H1 (cell line): ENCODE measurements at regions not wholly inside any gene's neighbourhood (a gene's known extent, or its start where the extent isn't known, plus 50 kb on each side); places are given as distances from the start of the nearest gene placed in this dataset.

ENCODE experiments used
- CTCF ChIA-PET: fragments of 300-600 bp; sonication (Branson Sonifier 250); formaldehyde crosslinking; loops from one replicate; lab custom pipeline; 2021; ENCODE audit not compliant: partially characterized antibody; lab: Charles Lee
- POLR2A ChIA-PET: fragments of 300-600 bp; sonication (Branson Sonifier 250); formaldehyde crosslinking; loops from one replicate; lab custom pipeline; 2021; ENCODE audit warnings: inconsistent platforms; ENCODE audit not compliant: partially characterized antibody; lab: Charles Lee
- DNase-seq, 2 experiments: peaks; one replicate each; pipeline versions ENCODE4 v3.0.0 to v3.0.0-alpha.2; 2010 to 2022; ENCODE audit warnings: low spot score in 2 of 2, low read depth in 1 of 2, mixed read lengths in 1 of 2
- FAIRE-seq: peaks from 2 replicates; lab custom pipeline; 2011; peaks lifted over from hg19 to GRCh38; lab: Jason Lieb, UNC
- H2AFZ ChIP-seq: 2 replicates; pipeline ENCODE4 v1.8.1; 2012; ENCODE audit warnings: low read length, inconsistent platforms
- H2AK5ac ChIP-seq: 2 replicates; pipeline ENCODE4 v1.6.1; 2013; ENCODE audit warnings: low read depth, low read length
- H2BK120ac ChIP-seq: replicated peaks from 2 replicates; pipeline ENCODE3; 2013; ENCODE audit warnings: low read depth, low read length, inconsistent platforms
- H2BK12ac ChIP-seq: 2 replicates; pipeline ENCODE4 v1.6.1; 2013; ENCODE audit warnings: low read depth, low read length
- H2BK15ac ChIP-seq: 2 replicates; pipeline ENCODE4 v1.6.1; 2013; ENCODE audit warnings: low read length
- H2BK20ac ChIP-seq: 2 replicates; pipeline ENCODE4 v1.6.1; 2013; ENCODE audit warnings: low read length
- H2BK5ac ChIP-seq: 2 replicates; pipeline ENCODE4 v1.6.1; 2013; ENCODE audit warnings: low read depth, low read length
- H3K14ac ChIP-seq: 2 replicates; pipeline ENCODE4 v1.6.1; 2013; ENCODE audit warnings: inconsistent platforms; ENCODE audit not compliant: insufficient read length
- H3K18ac ChIP-seq: 2 replicates; pipeline ENCODE4 v1.6.1; 2013; ENCODE audit warnings: low read length; ENCODE audit errors: extremely low read depth
- H3K23ac ChIP-seq: 2 replicates; pipeline ENCODE4 v1.6.1; 2013; ENCODE audit warnings: inconsistent platforms; ENCODE audit not compliant: insufficient read length
- H3K23me2 ChIP-seq: 2 replicates; pipeline ENCODE4 v1.6.1; 2013; ENCODE audit warnings: low read depth, low read length
- H3K27ac ChIP-seq: 2 replicates; pipeline ENCODE4 v1.6.1; 2011; ENCODE audit warnings: low read depth, low read length, inconsistent platforms
- H3K27me3 ChIP-seq, 4 experiments: replicated peaks in 1 of 4; 1 replicate in 1 of 4; 2 replicates in 3 of 4; pipeline versions ENCODE4 v1.6.1 to v1.8.1; 2011 to 2013; ENCODE audit warnings: low read length in 3 of 4, mild to moderate bottlenecking in 3 of 4, inconsistent platforms in 2 of 4, mixed read lengths in 2 of 4, moderate library complexity in 1 of 4; ENCODE audit not compliant: control insufficient read depth in 3 of 4, insufficient read depth in 3 of 4; ENCODE audit errors: extremely low read depth in 1 of 4
- H3K36me3 ChIP-seq, 4 experiments: 2 replicates each; pipeline versions ENCODE4 v1.6.1 to v1.8.1; 2011 to 2013; ENCODE audit warnings: mild to moderate bottlenecking in 4 of 4, low read length in 3 of 4, moderate library complexity in 2 of 4, control low read depth in 1 of 4, inconsistent platforms in 1 of 4; ENCODE audit not compliant: insufficient read depth in 4 of 4, control insufficient read depth in 2 of 4
- H3K4ac ChIP-seq: replicated peaks from 2 replicates; pipeline ENCODE3; 2013; ENCODE audit warnings: low read length, low read depth, mixed read lengths, inconsistent platforms; ENCODE audit not compliant: insufficient read length
- H3K4me1 ChIP-seq, 4 experiments: replicated peaks in 1 of 4; 1 replicate in 1 of 4; 2 replicates in 3 of 4; pipeline versions ENCODE4 v1.6.1 to v1.8.1; 2011 to 2013; ENCODE audit warnings: low read length in 3 of 4, inconsistent platforms in 2 of 4, mixed read lengths in 1 of 4; ENCODE audit not compliant: insufficient read depth in 4 of 4, control insufficient read depth in 3 of 4
- H3K4me2 ChIP-seq, 2 experiments: 2 replicates each; pipeline versions ENCODE4 v1.6.1 to v1.8.1; 2011 to 2013; ENCODE audit warnings: low read depth in 2 of 2, low read length in 2 of 2, control low read depth in 1 of 2, inconsistent platforms in 1 of 2, mild to moderate bottlenecking in 1 of 2; ENCODE audit not compliant: insufficient read depth in 1 of 2
- H3K4me3 ChIP-seq, 4 experiments: fragments of 200-600, 300-600 bp in 1 of 4; sonication (generic), shearing (Covaris generic), sonication (Bioruptor Twin) in 1 of 4; 2 replicates each; pipeline versions ENCODE4 v1.5.1 to v1.8.1; 2011 to 2016; ENCODE audit warnings: low read length in 4 of 4, low read depth in 3 of 4, control low read depth in 2 of 4, inconsistent platforms in 2 of 4, mild to moderate bottlenecking in 2 of 4, mixed read lengths in 1 of 4, moderate library complexity in 1 of 4; ENCODE audit not compliant: insufficient read depth in 2 of 4; ENCODE audit errors: extremely low read depth in 1 of 4
- H3K56ac ChIP-seq: replicated peaks from 2 replicates; pipeline ENCODE3; 2013; ENCODE audit warnings: low read depth, mild to moderate bottlenecking, mixed read lengths, low read length, inconsistent platforms; ENCODE audit not compliant: insufficient read length
- H3K79me1 ChIP-seq: 2 replicates; pipeline ENCODE4 v1.6.1; 2013; ENCODE audit warnings: low read depth, low read length, control low read depth
- H3K79me2 ChIP-seq, 2 experiments: 2 replicates each; pipeline versions ENCODE4 v1.6.1 to v1.8.1; 2012 to 2013; ENCODE audit warnings: low read length in 2 of 2, mild to moderate bottlenecking in 2 of 2, inconsistent platforms in 1 of 2; ENCODE audit not compliant: insufficient read depth in 2 of 2, control insufficient read depth in 1 of 2
- H3K9ac ChIP-seq, 4 experiments: replicated peaks in 1 of 4; 1 replicate in 1 of 4; 2 replicates in 3 of 4; pipeline versions ENCODE4 v1.6.1 to v1.8.1; 2011 to 2013; ENCODE audit warnings: low read depth in 3 of 4, low read length in 3 of 4, control low read depth in 2 of 4, mild to moderate bottlenecking in 2 of 4, moderate library complexity in 2 of 4, inconsistent platforms in 1 of 4; ENCODE audit errors: extremely low read depth in 1 of 4
- H3K9me3 ChIP-seq, 2 experiments: 2 replicates each; pipeline versions ENCODE4 v1.6.1 to v1.8.1; 2012 to 2013; ENCODE audit warnings: mild to moderate bottlenecking in 2 of 2, moderate library complexity in 2 of 2, control low read depth in 1 of 2, inconsistent platforms in 1 of 2, low read depth in 1 of 2, low read length in 1 of 2, mixed read lengths in 1 of 2; ENCODE audit not compliant: insufficient read depth in 2 of 2
- H4K20me1 ChIP-seq, 2 experiments: replicated peaks in 1 of 2; 2 replicates each; pipeline versions ENCODE3 to v1.8.1; 2011 to 2013; ENCODE audit warnings: inconsistent platforms in 2 of 2, low read length in 2 of 2, mild to moderate bottlenecking in 1 of 2; ENCODE audit not compliant: insufficient read depth in 2 of 2, control insufficient read depth in 1 of 2
- H4K5ac ChIP-seq: 2 replicates; pipeline ENCODE4 v1.6.1; 2013; ENCODE audit warnings: low read length, low read depth, mixed read lengths, inconsistent platforms; ENCODE audit not compliant: insufficient read length
- H4K8ac ChIP-seq: 2 replicates; pipeline ENCODE4 v1.8.0; 2013; ENCODE audit warnings: mild to moderate bottlenecking, moderate library complexity, low read length, inconsistent platforms; ENCODE audit not compliant: insufficient read depth; ENCODE audit errors: extremely low read depth
- H4K91ac ChIP-seq: replicated peaks from 2 replicates; pipeline ENCODE3; 2013; ENCODE audit warnings: low read length, mixed read lengths, inconsistent platforms; ENCODE audit not compliant: insufficient read length
- CTCF ChIP-seq, 3 experiments: IDR thresholded peaks; 1 replicate in 2 of 3; 2 replicates in 1 of 3; pipeline versions ENCODE4 v1.5.1 to v1.6.1; 2011; ENCODE audit warnings: low read length in 3 of 3, mild to moderate bottlenecking in 3 of 3, inconsistent platforms in 2 of 3, low read depth in 1 of 3, moderate library complexity in 1 of 3; ENCODE audit not compliant: insufficient read depth in 1 of 3; ENCODE audit errors: control extremely low read depth in 1 of 3
- KDM5A ChIP-seq: fragments of 200-600 bp; IDR thresholded peaks from 2 replicates; pipeline ENCODE4 v1.7.1; 2012; ENCODE audit warnings: mild to moderate bottlenecking, low read length, inconsistent platforms, mixed read lengths
- MAX ChIP-seq: IDR thresholded peaks from 2 replicates; pipeline ENCODE4 v1.6.1; 2012; ENCODE audit warnings: inconsistent platforms
- WGBS, 2 experiments: shearing (Covaris generic) in 1 of 2; methylation state at CpG; one replicate each; pipeline versions ENCODE4 v1.1.6 to v1.1.7; 2013 to 2015; ENCODE audit warnings: low lambda C conversion rate in 2 of 2, mixed read lengths in 2 of 2, inconsistent platforms in 1 of 2, low coverage in 1 of 2, missing lambda C conversion rate in 1 of 2; ENCODE audit not compliant: insufficient replicate concordance in 2 of 2, insufficient coverage in 1 of 2, insufficient read length in 1 of 2; ENCODE audit errors: extremely low coverage in 1 of 2, missing lambda C conversion rate in 1 of 2; 5-methylcytosine and 5-hydroxymethylcytosine counted together

- Histone ChIP-seq H3K23ac (no peak overlapping the region), H3K4me3 (no peak overlapping the region), H3K23me2 (no peaks in the 10 kb centered on the region), H4K20me1 (no peaks in the 10 kb centered on the region), H3K18ac (no peak overlapping the region), H4K91ac (peak overlapping the region; percentile 11), H2BK20ac (0 out of 2 replicates have a peak overlapping the region, but pooled peaks have one; percentile 32), H3K36me3 (no peaks in the 10 kb centered on the region), H3K4me2 (no peak overlapping the region), H2AFZ (peak overlapping the region; percentile 87; the same call in 1 of the 2 replicates), H3K27ac (no peak overlapping the region), H3K79me2 (no peaks in the 10 kb centered on the region), H3K79me1 (no peaks in the 10 kb centered on the region), H3K56ac (no peak overlapping the region), H3K27me3 (peaks cover 0 to 5% (median 1%) of the 10 kb centered on the region in 4 experiments; a peak in 2 of 7 replicates), H4K5ac (no peak overlapping the region), H2BK120ac (no peak overlapping the region), H2BK15ac (peak overlapping the region; percentile 92; the same call in 1 of the 2 replicates), H2AK5ac (no peak overlapping the region), H3K4me1 (peaks cover 0 to 9% (median 2%) of the 10 kb centered on the region in 4 experiments; a peak in 3 of 7 replicates), H3K4ac (no peak overlapping the region), H3K14ac (no peak overlapping the region), H3K9ac (no peak overlapping the region), H2BK5ac (no peak overlapping the region), H4K8ac (no peak overlapping the region; the same call in 1 of the 2 replicates), H2BK12ac (peak overlapping the region; percentile 92), H3K9me3 (peaks cover 0 to 6% of the 10 kb centered on the region in 2 experiments; a peak in 1 of 4 replicates)
- FAIRE-seq (no peak), DNase-seq (no peak)
- ChIA-PET POLR2A (no interaction called here), CTCF (interaction anchor here (0.7 to 10.8 kb wide), 25 partner anchors 8 to 402 kb away, joined by 3 to 141 read pairs (median 6); partner anchors contain the start of gene ATP12A)
- TF ChIP-seq CTCF (IDR thresholded peaks at IDR 0.05; ENCODE audit: control extremely low read depth in 1 of 3, insufficient read depth in 1 of 3, low read depth in 1 of 3, low read length in 3 of 3) (peak in 1 of 3 experiments; percentile 11; a peak in 1 of 4 replicates), KDM5A (no peak), MAX (peak; percentile 45; the same call in 1 of the 2 replicates)
- 82% methylated on average over 9 of the region's 9 CpGs; no CpG with 5 or more reads in 1 of the 2 experiments for WGBS, 2 experiments
Observed at GRCh38 chr13:24627946-24628345, 52.3 kb upstream of the ATP12A start.
